SK-N-SH (cell line): ENCODE measurements at regions not wholly inside any gene's neighbourhood (a gene's known extent, or its start where the extent isn't known, plus 50 kb on each side); places are given as distances from the start of the nearest gene placed in this dataset.

ENCODE experiments used
- CTCF ChIA-PET: fragments of 300-600, 350-600 bp; formaldehyde crosslinking; extraction: SDS; loops from one replicate; lab custom pipeline; 2021; lab: Yijun Ruan, JAX
- POLR2A ChIA-PET: fragments of 350-600 bp; sonication (Branson Sonifier 250); formaldehyde crosslinking; extraction: SDS; loops from one replicate; lab custom pipeline; 2020; ENCODE audit warnings: antibody characterized with exemption, inconsistent platforms; lab: Yijun Ruan, JAX
- DNase-seq: peaks from one replicate; pipeline ENCODE4 v3.0.0; 2012
- H2AFZ ChIP-seq: fragments of 200-600 bp; sonication (generic); 2 replicates; pipeline ENCODE4 v1.8.1; 2016; ENCODE audit warnings: antibody characterized with exemption, mild to moderate bottlenecking, low read depth
- H3F3A ChIP-seq: fragments of 200-600 bp; sonication (generic); replicated peaks from 2 replicates; pipeline ENCODE3; 2016; ENCODE audit warnings: antibody characterized with exemption, mild to moderate bottlenecking; ENCODE audit not compliant: insufficient read depth
- H3K27ac ChIP-seq, 2 experiments: fragments of 200-500 bp in 1 of 2; fragments of 200-600 bp in 1 of 2; sonication (Bioruptor generic) in 1 of 2; sonication (generic), shearing (Covaris generic) in 1 of 2; 2 replicates each; pipeline versions ENCODE4 v1.5.1 to v1.6.1; 2014 to 2016; ENCODE audit warnings: low read depth in 2 of 2, inconsistent platforms in 1 of 2, low read length in 1 of 2, mild to moderate bottlenecking in 1 of 2, mixed read lengths in 1 of 2
- H3K27me3 ChIP-seq: fragments of 200-600 bp; sonication (generic), shearing (Covaris generic); 2 replicates; pipeline ENCODE4 v1.6.1; 2016; ENCODE audit warnings: mixed run types; ENCODE audit not compliant: insufficient read depth
- H3K36me3 ChIP-seq, 2 experiments: fragments of 200-500 bp in 1 of 2; fragments of 200-600 bp in 1 of 2; sonication (Bioruptor generic) in 1 of 2; sonication (generic) in 1 of 2; replicated peaks in 1 of 2; 2 replicates each; pipeline versions ENCODE3 to v1.5.1; 2014 to 2016; ENCODE audit warnings: low read length in 1 of 2, mild to moderate bottlenecking in 1 of 2; ENCODE audit not compliant: insufficient read depth in 2 of 2, control insufficient read depth in 1 of 2
- H3K4me1 ChIP-seq, 2 experiments: fragments of 200-500 bp in 1 of 2; fragments of 200-600 bp in 1 of 2; sonication (Bioruptor generic) in 1 of 2; sonication (generic), shearing (Covaris generic) in 1 of 2; 2 replicates each; pipeline versions ENCODE4 v1.5.1 to v1.6.1; 2014 to 2016; ENCODE audit warnings: low read depth in 1 of 2, low read length in 1 of 2, mixed run types in 1 of 2; ENCODE audit not compliant: insufficient read depth in 2 of 2, control insufficient read depth in 1 of 2
- H3K4me2 ChIP-seq: fragments of 200-600 bp; sonication (generic), shearing (Covaris generic); 2 replicates; pipeline ENCODE4 v1.6.1; 2017; ENCODE audit warnings: mixed run types
- H3K4me3 ChIP-seq, 2 experiments: fragments of 200-500 bp in 1 of 2; fragments of 200-600 bp in 1 of 2; sonication (Bioruptor generic) in 1 of 2; sonication (generic), shearing (Covaris generic) in 1 of 2; 2 replicates each; pipeline versions ENCODE4 v1.5.1 to v1.8.1; 2014 to 2016; ENCODE audit warnings: low read depth in 2 of 2, inconsistent platforms in 1 of 2, low read length in 1 of 2, mild to moderate bottlenecking in 1 of 2, mixed read lengths in 1 of 2, moderate library complexity in 1 of 2
- H3K79me2 ChIP-seq: fragments of 200-600 bp; sonication (generic); 2 replicates; pipeline ENCODE4 v1.8.1; 2017; ENCODE audit warnings: mild to moderate bottlenecking; ENCODE audit not compliant: insufficient read depth
- H3K9ac ChIP-seq: fragments of 200-600 bp; sonication (generic); 2 replicates; pipeline ENCODE4 v1.6.1; 2017; ENCODE audit warnings: mixed run types
- H3K9me2 ChIP-seq: fragments of 200-600 bp; sonication (generic); 2 replicates; pipeline ENCODE4 v1.6.1; 2017; ENCODE audit warnings: mixed run types
- H3K9me3 ChIP-seq: fragments of 200-600 bp; sonication (generic); 2 replicates; pipeline ENCODE4 v1.6.1; 2017; ENCODE audit warnings: mixed run types, mild to moderate bottlenecking, moderate library complexity
- H4K20me1 ChIP-seq: fragments of 200-600 bp; sonication (generic); 2 replicates; pipeline ENCODE4 v1.6.1; 2017; ENCODE audit warnings: mild to moderate bottlenecking, mixed run types; ENCODE audit not compliant: insufficient read depth
- CHD2 ChIP-seq: fragments of 150-350 bp; IDR thresholded peaks from 2 replicates; pipeline ENCODE4 v1.6.1; 2018; ENCODE audit warnings: low read length; ENCODE audit not compliant: partially characterized antibody
- CTCF ChIP-seq: fragments of 200-600 bp; sonication (generic); IDR thresholded peaks from 2 replicates; pipeline ENCODE4 v1.6.1; 2017; ENCODE audit warnings: antibody characterized with exemption, mild to moderate bottlenecking, moderate library complexity
- ELF1 ChIP-seq: IDR thresholded peaks from 2 replicates; pipeline ENCODE4 v1.4.0; 2012
- EP300 ChIP-seq, 2 experiments: IDR thresholded peaks; 2 replicates each; pipeline versions ENCODE4 v1.4.0 to v1.6.1; 2012; ENCODE audit warnings: borderline replicate concordance in 1 of 2, low read depth in 1 of 2, low read length in 1 of 2
- FOSL2 ChIP-seq: IDR thresholded peaks from 2 replicates; pipeline ENCODE4 v1.4.0; 2012; ENCODE audit warnings: low read depth, mild to moderate bottlenecking, moderate library complexity, borderline replicate concordance
- GABPA ChIP-seq: IDR thresholded peaks from 2 replicates; pipeline ENCODE4 v1.4.0; 2012; ENCODE audit warnings: low read depth, mild to moderate bottlenecking
- IRF3 ChIP-seq: fragments of 150-350 bp; IDR thresholded peaks from 2 replicates; pipeline ENCODE4 v1.6.1; 2016; ENCODE audit warnings: mild to moderate bottlenecking, low read depth, low read length
- MAX ChIP-seq: IDR thresholded peaks from 2 replicates; pipeline ENCODE4 v1.4.0; 2012; ENCODE audit warnings: low read depth
- MXI1 ChIP-seq: IDR thresholded peaks from 2 replicates; pipeline ENCODE4 v1.6.1; 2012; ENCODE audit warnings: mild to moderate bottlenecking, low read depth, low read length, improper control_type of control experiment
- NFIC ChIP-seq: IDR thresholded peaks from 2 replicates; pipeline ENCODE4 v1.4.0; 2012; ENCODE audit warnings: borderline replicate concordance
- NRF1 ChIP-seq: IDR thresholded peaks from 2 replicates; pipeline ENCODE4 v1.6.1; 2012; ENCODE audit warnings: low read depth, mild to moderate bottlenecking, low read length
- RCOR1 ChIP-seq: fragments of 150-350 bp; IDR thresholded peaks from 2 replicates; pipeline ENCODE4 v1.6.1; 2017; ENCODE audit warnings: antibody characterized with exemption, low read length
- REST ChIP-seq: IDR thresholded peaks from 2 replicates; pipeline ENCODE4 v1.6.1; 2012; ENCODE audit warnings: mild to moderate bottlenecking, low read depth, low read length, moderate library complexity
- SMC3 ChIP-seq: IDR thresholded peaks from 2 replicates; pipeline ENCODE4 v1.6.1; 2012; ENCODE audit warnings: low read depth, low read length, improper control_type of control experiment
- TAF1 ChIP-seq: IDR thresholded peaks from 2 replicates; pipeline ENCODE4 v1.6.1; 2012; ENCODE audit warnings: low read depth, mild to moderate bottlenecking, low read length, moderate library complexity, borderline replicate concordance
- USF1 ChIP-seq: IDR thresholded peaks from 2 replicates; pipeline ENCODE4 v1.4.0; 2012; ENCODE audit warnings: low read depth, borderline replicate concordance
- ZBTB33 ChIP-seq: IDR thresholded peaks from 2 replicates; pipeline ENCODE4 v1.4.0; 2012; ENCODE audit warnings: low read depth, borderline replicate concordance
- WGBS: methylation state at CpG from one replicate; pipeline ENCODE4 v1.1.6; 2017; ENCODE audit warnings: low lambda C conversion rate; 5-methylcytosine and 5-hydroxymethylcytosine counted together

GRCh38 chr13:94822356-94822755 lies 110.0 kb upstream of the SOX21 start:
- Histone ChIP-seq H3K9me3 (no peaks in the 10 kb centered on the region), H3K9me2 (no peaks in the 10 kb centered on the region), H4K20me1 (no peaks in the 10 kb centered on the region), H3K27me3 (no peaks in the 10 kb centered on the region), H2AFZ (no peak overlapping the region), H3K79me2 (no peaks in the 10 kb centered on the region), H3K4me2 (no peak overlapping the region), H3K36me3 (no peaks in the 10 kb centered on the region), H3K9ac (no peak overlapping the region), H3K27ac (no peak overlapping the region), H3K4me1 (no peaks in the 10 kb centered on the region; a peak in 1 of 4 replicates), H3K4me3 (no peak overlapping the region), H3F3A (no peaks in the 10 kb centered on the region)
- no peak for TF ChIP-seq IRF3
- no peak for TF ChIP-seq EP300 (IDR thresholded peaks at IDR 0.05; ENCODE audit: borderline replicate concordance in 1 of 2, low read depth in 1 of 2, low read length in 1 of 2)
- ChIA-PET CTCF (no interaction called here), POLR2A (no interaction called here)
- WGBS = 44% methylated on average over 3 of the region's 3 CpGs
- DNase-seq = no peak

- H3F3A ChIP-seq = no peaks in the 10 kb centered on the region
- no peak overlapping the region for H3K9ac ChIP-seq
- H2AFZ ChIP-seq = no peak overlapping the region
- H4K20me1 ChIP-seq = no peaks in the 10 kb centered on the region
- TF ChIP-seq CHD2 (no peak), EP300 (IDR thresholded peaks at IDR 0.05; ENCODE audit: borderline replicate concordance in 1 of 2, low read depth in 1 of 2, low read length in 1 of 2) (no peak), MXI1 (no peak), NFIC (no peak), SMC3 (no peak), ELF1 (no peak), FOSL2 (no peak), ZBTB33 (no peak), CTCF (no peak), MAX (no peak), GABPA (no peak), REST (no peak), NRF1 (no peak), RCOR1 (no peak), USF1 (no peak), TAF1 (no peak)
- DNase-seq = no peak
- ChIA-PET CTCF (no interaction called here), POLR2A (no interaction called here)
- H3K4me2 ChIP-seq = no peak overlapping the region
- no peaks in the 10 kb centered on the region for H3K9me2 ChIP-seq
- H3K27ac ChIP-seq = no peak overlapping the region
- no peaks in the 10 kb centered on the region for H3K27me3 ChIP-seq
- no peaks in the 10 kb centered on the region for H3K79me2 ChIP-seq
- H3K36me3 ChIP-seq = no peaks in the 10 kb centered on the region
- WGBS = 76% methylated on average over 7 of the region's 7 CpGs
- no peaks in the 10 kb centered on the region; a peak in 1 of 4 replicates for H3K4me1 ChIP-seq
- H3K9me3 ChIP-seq = no peaks in the 10 kb centered on the region
- H3K4me3 ChIP-seq = no peak overlapping the region
Measured at GRCh38 chr13:94816256-94816655, 103.9 kb upstream of the SOX21 start.
